ENCODE measurements at regions not wholly inside any gene's neighbourhood (a gene's known extent, or its start where the extent isn't known, plus 50 kb on each side); places are given as distances from the start of the nearest gene placed in this dataset.

- H3K4me2 ChIP-seq (replicated peaks; ENCODE audit: extremely low read depth, low read length, poor library complexity, severe bottlenecking): no peak overlapping the region
- no CpG with 5 or more reads among the region's 2 CpGs for WGBS (ENCODE audit: insufficient coverage)
- intact Hi-C loops (cut with micrococcal nuclease): no loop called here
Measured at GRCh38 chr12:88951860-88952561, 371.7 kb upstream of the KITLG start.

GRCh38 chr12:88951177-88951576, 370.9 kb upstream of the KITLG start:
- H3K79me2 ChIP-seq (ENCODE audit: insufficient read depth, low read length): no peaks in the 10 kb centered on the region
- no peaks in the 10 kb centered on the region for H3K36me3 Mint-ChIP-seq
- intact Hi-C loops (cut with micrococcal nuclease): no loop called here
- no peak overlapping the region for H3K4me2 ChIP-seq (replicated peaks; ENCODE audit: extremely low read depth, low read length, poor library complexity, severe bottlenecking)
- H4K20me1 ChIP-seq (ENCODE audit: insufficient read depth, low read length): no peaks in the 10 kb centered on the region
- no peaks in the 10 kb centered on the region for H3K27me3 ChIP-seq (ENCODE audit: control insufficient read depth in 2 of 2, insufficient read depth in 2 of 2, low read length in 2 of 2)
- H3K4me3 Mint-ChIP-seq: no peak overlapping the region
- H3K9ac ChIP-seq (ENCODE audit: insufficient read depth, low read length, poor library complexity, severe bottlenecking): no peak overlapping the region
- H2AFZ ChIP-seq (ENCODE audit: insufficient read depth, low read depth, low read length, poor library complexity, severe bottlenecking): no peak overlapping the region
- H3K27ac ChIP-seq (ENCODE audit: low read depth in 1 of 2, low read length in 2 of 2): no peak overlapping the region
- no peak for DNase-seq
- 100% methylated on average over 1 of the region's 2 CpGs for WGBS (ENCODE audit: insufficient coverage)
- peaks cover 0 to 4% (median 3%) of the 10 kb centered on the region in 3 donors for H3K27me3 Mint-ChIP-seq (ENCODE audit: low read depth in 3 of 3)
- no peak overlapping the region for H3K27ac Mint-ChIP-seq
- H3K4me3 ChIP-seq (replicated peaks in 1 of 3; ENCODE audit: low read depth in 2 of 3, low read length in 3 of 3): no peak overlapping the region
- H3K9me3 ChIP-seq (replicated peaks in 1 of 2; ENCODE audit: control insufficient read depth in 1 of 2, insufficient read depth in 1 of 2, low read length in 2 of 2): no peaks in the 10 kb centered on the region
- H3K4me1 Mint-ChIP-seq: peaks cover 8% of the 10 kb centered on the region
- no peaks in the 10 kb centered on the region for H3K36me3 ChIP-seq (replicated peaks in 1 of 2; ENCODE audit: control insufficient read depth in 1 of 2, insufficient read depth in 2 of 2, low read length in 2 of 2)
- H3K9me3 Mint-ChIP-seq: peaks cover 0 to 4% (median 1%) of the 10 kb centered on the region in 7 donors
- H3K4me1 ChIP-seq (ENCODE audit: control insufficient read depth in 1 of 2, insufficient read depth in 2 of 2, low read length in 2 of 2): peaks cover 5 to 6% of the 10 kb centered on the region in 2 donors
- TF ChIP-seq CTCF (IDR thresholded peaks at IDR 0.05): no peak

More at GRCh38 chr12:88951860-88952561, 371.7 kb upstream of the KITLG start:
- H3K4me3 ChIP-seq (replicated peaks in 1 of 3; ENCODE audit: low read depth in 2 of 3, low read length in 3 of 3): no peak overlapping the region
- H3K27ac ChIP-seq (ENCODE audit: low read depth in 1 of 2, low read length in 2 of 2): no peak overlapping the region
- H3K9me3 Mint-ChIP-seq: peaks cover 0 to 4% (median 1%) of the 10 kb centered on the region in 7 donors
- no peak overlapping the region for H3K9ac ChIP-seq (ENCODE audit: insufficient read depth, low read length, poor library complexity, severe bottlenecking)
- H3K79me2 ChIP-seq (ENCODE audit: insufficient read depth, low read length): no peaks in the 10 kb centered on the region
- H3K27ac Mint-ChIP-seq: no peak overlapping the region
- H3K36me3 ChIP-seq (replicated peaks in 1 of 2; ENCODE audit: control insufficient read depth in 1 of 2, insufficient read depth in 2 of 2, low read length in 2 of 2): no peaks in the 10 kb centered on the region
- no peaks in the 10 kb centered on the region for H4K20me1 ChIP-seq (ENCODE audit: insufficient read depth, low read length)
- H3K27me3 Mint-ChIP-seq (ENCODE audit: low read depth in 3 of 3): peaks cover 0 to 4% (median 3%) of the 10 kb centered on the region in 3 donors
- no peak for DNase-seq
- no peak for TF ChIP-seq CTCF (IDR thresholded peaks at IDR 0.05)
- H3K27me3 ChIP-seq (ENCODE audit: control insufficient read depth in 2 of 2, insufficient read depth in 2 of 2, low read length in 2 of 2): no peaks in the 10 kb centered on the region
- H3K4me3 Mint-ChIP-seq: no peak overlapping the region
- H3K9me3 ChIP-seq (replicated peaks in 1 of 2; ENCODE audit: control insufficient read depth in 1 of 2, insufficient read depth in 1 of 2, low read length in 2 of 2): no peaks in the 10 kb centered on the region
- no peaks in the 10 kb centered on the region for H3K36me3 Mint-ChIP-seq
- H3K4me1 Mint-ChIP-seq: no peaks in the 10 kb centered on the region
- H3K4me1 ChIP-seq (ENCODE audit: control insufficient read depth in 1 of 2, insufficient read depth in 2 of 2, low read length in 2 of 2): no peaks in the 10 kb centered on the region
- H2AFZ ChIP-seq (ENCODE audit: insufficient read depth, low read depth, low read length, poor library complexity, severe bottlenecking): no peak overlapping the region

All from CD14-positive monocyte (primary cell).